Osteoblast (primary cell): ENCODE measurements at regions not wholly inside any gene's neighbourhood (a gene's known extent, or its start where the extent isn't known, plus 50 kb on each side); places are given as distances from the start of the nearest gene placed in this dataset.

Source experiments
- DNase-seq: peaks from one replicate; pipeline ENCODE4 v3.0.0; 2011; ENCODE audit warnings: low spot score, mixed read lengths; ENCODE audit not compliant: insufficient read length; ENCODE audit errors: missing footprints
- H2AFZ ChIP-seq: 2 replicates; pipeline ENCODE4 v1.6.0; 2011; ENCODE audit warnings: mild to moderate bottlenecking, low read length
- H3K27ac ChIP-seq: 2 replicates; pipeline ENCODE4 v1.5.1; 2011; ENCODE audit warnings: mild to moderate bottlenecking, low read depth, low read length, moderate library complexity
- H3K27me3 ChIP-seq: 2 replicates; pipeline ENCODE4 v1.6.0; 2012; ENCODE audit warnings: mild to moderate bottlenecking, control low read depth, inconsistent platforms, low read length, moderate library complexity; ENCODE audit not compliant: insufficient read depth
- H3K36me3 ChIP-seq: 2 replicates; pipeline ENCODE4 v1.5.1; 2011; ENCODE audit warnings: mild to moderate bottlenecking, low read length, control low read depth, moderate library complexity; ENCODE audit not compliant: insufficient read depth
- H3K4me1 ChIP-seq: 2 replicates; pipeline ENCODE4 v1.5.1; 2011; ENCODE audit warnings: mild to moderate bottlenecking, low read length, control low read depth, moderate library complexity; ENCODE audit not compliant: insufficient read depth
- H3K4me2 ChIP-seq: 2 replicates; pipeline ENCODE4 v1.6.0; 2011; ENCODE audit warnings: mild to moderate bottlenecking, low read length; ENCODE audit not compliant: insufficient read depth
- H3K4me3 ChIP-seq: fragments of 200-600 bp; sonication (generic); 3 replicates; pipeline ENCODE4 v1.5.1; 2012; ENCODE audit warnings: mild to moderate bottlenecking, low read length, inconsistent platforms; ENCODE audit not compliant: insufficient read depth
- H3K79me2 ChIP-seq: 2 replicates; pipeline ENCODE4 v1.6.0; 2012; ENCODE audit warnings: mild to moderate bottlenecking, low read length, control low read depth, inconsistent platforms; ENCODE audit not compliant: insufficient read depth
- H3K9me3 ChIP-seq: 2 replicates; pipeline ENCODE4 v1.5.1; 2011; ENCODE audit warnings: low read depth, low read length, control low read depth
- H4K20me1 ChIP-seq: 2 replicates; pipeline ENCODE4 v1.6.0; 2012; ENCODE audit warnings: mild to moderate bottlenecking, low read length, control low read depth; ENCODE audit not compliant: insufficient read depth
- CTCF ChIP-seq: IDR thresholded peaks from 2 replicates; pipeline ENCODE4 v1.5.1; 2011; ENCODE audit warnings: mild to moderate bottlenecking, low read depth, low read length, moderate library complexity; ENCODE audit errors: extremely low read depth

- Histone ChIP-seq H3K4me3 (no peak overlapping the region), H3K79me2 (no peaks in the 10 kb centered on the region), H3K9me3 (peaks cover 1% of the 10 kb centered on the region), H3K27me3 (no peaks in the 10 kb centered on the region), H3K4me2 (no peak overlapping the region), H3K36me3 (no peaks in the 10 kb centered on the region), H4K20me1 (no peaks in the 10 kb centered on the region), H3K4me1 (no peaks in the 10 kb centered on the region), H3K27ac (no peak overlapping the region), H2AFZ (no peak overlapping the region)
- no peak for TF ChIP-seq CTCF
- DNase-seq: no peak
These were observed 220.9 kb upstream of the CDC14C start for GRCh38 chr7:48703466-48703865.

GRCh38 chr7:48708122-48708521 lies 216.2 kb upstream of the CDC14C start:
- H3K4me1 ChIP-seq: no peaks in the 10 kb centered on the region
- H3K27ac ChIP-seq: no peak overlapping the region
- H3K9me3 ChIP-seq: peaks cover 1% of the 10 kb centered on the region
- H4K20me1 ChIP-seq: no peaks in the 10 kb centered on the region
- H3K4me3 ChIP-seq: no peak overlapping the region
- H3K36me3 ChIP-seq: no peaks in the 10 kb centered on the region
- no peaks in the 10 kb centered on the region for H3K79me2 ChIP-seq
- DNase-seq: no peak
- no peaks in the 10 kb centered on the region for H3K27me3 ChIP-seq
- no peak overlapping the region for H2AFZ ChIP-seq
- no peak for TF ChIP-seq CTCF
- H3K4me2 ChIP-seq: no peak overlapping the region

- no peaks in the 10 kb centered on the region for H3K36me3 ChIP-seq
- H3K79me2 ChIP-seq: no peaks in the 10 kb centered on the region
- peaks cover 1% of the 10 kb centered on the region for H3K9me3 ChIP-seq
- no peak for DNase-seq
- H3K4me2 ChIP-seq: no peak overlapping the region
- H3K4me3 ChIP-seq: no peak overlapping the region
- H3K27ac ChIP-seq: no peak overlapping the region
- H3K4me1 ChIP-seq: no peaks in the 10 kb centered on the region
- H3K27me3 ChIP-seq: no peaks in the 10 kb centered on the region
- H2AFZ ChIP-seq: no peak overlapping the region
- no peak for TF ChIP-seq CTCF
- H4K20me1 ChIP-seq: no peaks in the 10 kb centered on the region
These were observed 215.7 kb upstream of the CDC14C start for GRCh38 chr7:48708635-48709034.

GRCh38 chr7:48710995-48711394 lies 213.4 kb upstream of the CDC14C start:
- H3K79me2 ChIP-seq: no peaks in the 10 kb centered on the region
- no peak for TF ChIP-seq CTCF
- H2AFZ ChIP-seq: no peak overlapping the region
- peaks cover 4% of the 10 kb centered on the region for H3K9me3 ChIP-seq
- no peak overlapping the region for H3K27ac ChIP-seq
- no peak overlapping the region for H3K4me3 ChIP-seq
- H3K4me2 ChIP-seq: no peak overlapping the region
- H3K27me3 ChIP-seq: no peaks in the 10 kb centered on the region
- H3K36me3 ChIP-seq: no peaks in the 10 kb centered on the region
- no peaks in the 10 kb centered on the region for H3K4me1 ChIP-seq
- no peak for DNase-seq
- no peaks in the 10 kb centered on the region for H4K20me1 ChIP-seq
